ENCODE measurements at regions not wholly inside any gene's neighbourhood (a gene's known extent, or its start where the extent isn't known, plus 50 kb on each side); places are given as distances from the start of the nearest gene placed in this dataset.

DNA sequence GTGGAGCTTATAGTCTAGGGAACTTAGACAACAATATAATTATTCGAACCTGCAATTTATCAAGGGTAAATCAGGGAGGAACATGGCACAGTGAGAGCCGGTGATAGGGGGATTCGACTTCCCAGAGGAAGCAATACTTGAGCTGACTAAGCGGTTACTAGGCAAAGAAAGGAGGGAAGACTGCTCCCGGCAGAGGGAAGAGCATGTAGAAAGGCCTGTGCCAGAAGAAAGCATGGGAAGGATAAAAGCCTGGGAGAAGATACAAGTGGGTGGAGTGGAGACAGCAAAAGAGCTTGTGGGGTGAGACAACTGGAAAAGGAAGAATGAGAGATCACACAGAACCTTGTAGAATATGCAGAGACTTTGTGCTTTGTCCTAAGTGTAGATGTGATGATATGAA is 93.3 kb downstream of the MARCHF4 start:
- TF ChIP-seq EZH2 (IDR thresholded peaks at IDR 0.05; ENCODE audit: borderline replicate concordance, low read length): no peak
- TF ChIP-seq, protein P1, sequence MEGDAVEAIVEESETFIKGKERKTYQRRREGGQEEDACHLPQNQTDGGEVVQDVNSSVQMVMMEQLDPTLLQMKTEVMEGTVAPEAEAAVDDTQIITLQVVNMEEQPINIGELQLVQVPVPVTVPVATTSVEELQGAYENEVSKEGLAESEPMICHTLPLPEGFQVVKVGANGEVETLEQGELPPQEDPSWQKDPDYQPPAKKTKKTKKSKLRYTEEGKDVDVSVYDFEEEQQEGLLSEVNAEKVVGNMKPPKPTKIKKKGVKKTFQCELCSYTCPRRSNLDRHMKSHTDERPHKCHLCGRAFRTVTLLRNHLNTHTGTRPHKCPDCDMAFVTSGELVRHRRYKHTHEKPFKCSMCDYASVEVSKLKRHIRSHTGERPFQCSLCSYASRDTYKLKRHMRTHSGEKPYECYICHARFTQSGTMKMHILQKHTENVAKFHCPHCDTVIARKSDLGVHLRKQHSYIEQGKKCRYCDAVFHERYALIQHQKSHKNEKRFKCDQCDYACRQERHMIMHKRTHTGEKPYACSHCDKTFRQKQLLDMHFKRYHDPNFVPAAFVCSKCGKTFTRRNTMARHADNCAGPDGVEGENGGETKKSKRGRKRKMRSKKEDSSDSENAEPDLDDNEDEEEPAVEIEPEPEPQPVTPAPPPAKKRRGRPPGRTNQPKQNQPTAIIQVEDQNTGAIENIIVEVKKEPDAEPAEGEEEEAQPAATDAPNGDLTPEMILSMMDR (conservative IDR thresholded peaks at IDR 0.05 in 1 of 2, IDR thresholded peaks at IDR 0.05 in 1 of 2; ENCODE audit: extremely low read depth in 1 of 2, insufficient read depth in 1 of 2, low read depth in 1 of 2, low read length in 2 of 2): no peak

Measured in mammary epithelial cell (primary cell).